Esophagus squamous epithelium (tissue), 5 donors: ENCODE measurements at regions not wholly inside any gene's neighbourhood (a gene's known extent, or its start where the extent isn't known, plus 50 kb on each side); places are given as distances from the start of the nearest gene placed in this dataset.

ENCODE experiments used
- DNase-seq: peaks from one replicate; lab custom pipeline; 2025; lab: John Stamatoyannopoulos, UW
- H3K27ac ChIP-seq, 4 donors: fragments of 200-600 bp; sonication (generic); one replicate each; pipeline ENCODE4 v1.5.1; 2016 to 2019; ENCODE audit warnings: mild to moderate bottlenecking in 1 of 4
- H3K27me3 ChIP-seq, 4 donors: fragments of 200-600 bp; sonication (generic); 1 replicate in 3 of 4; 2 replicates in 1 of 4; pipeline versions ENCODE4 v1.5.1 to v1.6.0; 2017 to 2021; ENCODE audit warnings: antibody characterized with exemption in 1 of 4
- H3K36me3 ChIP-seq, 3 donors: fragments of 200-600 bp; sonication (generic); one replicate each; pipeline ENCODE4 v1.5.1; 2016 to 2019
- H3K4me1 ChIP-seq, 3 donors: fragments of 200-600 bp; sonication (generic); one replicate each; pipeline ENCODE4 v1.5.1; 2017 to 2019
- H3K4me3 ChIP-seq, 4 donors: fragments of 200-600 bp; sonication (generic); 1 replicate in 3 of 4; 2 replicates in 1 of 4; pipeline ENCODE4 v1.5.1; 2016 to 2019; ENCODE audit warnings: mild to moderate bottlenecking in 2 of 4, moderate library complexity in 1 of 4
- H3K9me3 ChIP-seq, 3 donors: fragments of 200-600 bp; sonication (generic); one replicate each; pipeline ENCODE4 v1.5.1; 2016 to 2019
- CTCF ChIP-seq, 6 experiments: fragments of 450-650 bp in 4 of 6; fragments of 200-600 bp in 2 of 6; sonication (generic) in 2 of 6; IDR thresholded peaks; one replicate each; pipeline ENCODE4 v1.5.1; 2016 to 2019; ENCODE audit warnings: antibody characterized with exemption in 6 of 6, mild to moderate bottlenecking in 4 of 6, moderate library complexity in 4 of 6
- POLR2A ChIP-seq, 4 donors: fragments of 450-650 bp; IDR thresholded peaks; one replicate each; pipeline ENCODE4 v1.6.1; 2017; ENCODE audit warnings: antibody characterized with exemption in 4 of 4, mild to moderate bottlenecking in 4 of 4, moderate library complexity in 3 of 4
- WGBS, 2 donors: methylation state at CpG; one replicate each; pipeline ENCODE4 v1.1.5; 2018; 5-methylcytosine and 5-hydroxymethylcytosine counted together
- intact Hi-C: fragments of 100-400 bp; cut with DNase I; formaldehyde crosslinking; loops from one replicate; pipeline ENCODE4 v1.15.0; 2022
- donor health status: DM: yes; HTN: yes; CAD: no.

DNA sequence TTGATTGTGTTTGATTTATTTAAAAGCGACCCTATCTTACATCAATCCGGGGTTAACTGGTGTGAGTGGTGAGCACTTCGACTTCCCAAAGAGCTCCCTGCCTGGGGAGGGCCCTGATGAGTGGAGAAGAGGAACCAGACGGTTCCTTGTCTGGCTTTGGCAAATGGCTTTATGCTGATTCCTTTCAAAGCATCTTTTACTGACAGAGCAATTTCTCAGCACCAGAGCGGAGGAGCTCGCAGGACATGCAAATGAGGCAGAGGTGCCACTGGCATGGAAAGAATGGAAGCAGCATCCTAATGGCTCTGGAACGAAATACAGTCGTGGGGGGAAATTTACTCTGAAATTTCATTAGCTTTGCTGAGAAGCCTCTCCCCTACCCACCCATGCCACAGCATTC is 410.9 kb upstream of the B3GAT1 start:
- DNase-seq: no peak
- Histone ChIP-seq H3K27ac (no peak overlapping the region), H3K27me3 (peaks cover 0 to 18% (median 0%) of the 10 kb centered on the region in 4 donors), H3K4me3 (no peak overlapping the region), H3K9me3 (no peaks in the 10 kb centered on the region), H3K4me1 (no peaks in the 10 kb centered on the region), H3K36me3 (no peaks in the 10 kb centered on the region)
- 51 to 75% methylated on average over 3 to 8 of the region's 8 CpGs for WGBS, 2 donors
- intact Hi-C loops: no loop called here
- no peak for TF ChIP-seq CTCF (IDR thresholded peaks at IDR 0.05)
- no peak for TF ChIP-seq POLR2A (IDR thresholded peaks at IDR 0.05)

- Histone ChIP-seq H3K27me3 (peaks cover 0 to 23% (median 0%) of the 10 kb centered on the region in 4 donors), H3K4me1 (no peaks in the 10 kb centered on the region), H3K27ac (no peak overlapping the region), H3K4me3 (no peak overlapping the region), H3K36me3 (no peaks in the 10 kb centered on the region), H3K9me3 (no peaks in the 10 kb centered on the region)
- no peak for DNase-seq
- intact Hi-C loops: no loop called here
- TF ChIP-seq CTCF (IDR thresholded peaks at IDR 0.05) (no peak), POLR2A (IDR thresholded peaks at IDR 0.05) (no peak)
- WGBS, 2 donors: 49 to 53% methylated on average over 4 of the region's 4 CpGs
Observed at GRCh38 chr11:134821422-134821821, 409.4 kb upstream of the B3GAT1 start.

DNA sequence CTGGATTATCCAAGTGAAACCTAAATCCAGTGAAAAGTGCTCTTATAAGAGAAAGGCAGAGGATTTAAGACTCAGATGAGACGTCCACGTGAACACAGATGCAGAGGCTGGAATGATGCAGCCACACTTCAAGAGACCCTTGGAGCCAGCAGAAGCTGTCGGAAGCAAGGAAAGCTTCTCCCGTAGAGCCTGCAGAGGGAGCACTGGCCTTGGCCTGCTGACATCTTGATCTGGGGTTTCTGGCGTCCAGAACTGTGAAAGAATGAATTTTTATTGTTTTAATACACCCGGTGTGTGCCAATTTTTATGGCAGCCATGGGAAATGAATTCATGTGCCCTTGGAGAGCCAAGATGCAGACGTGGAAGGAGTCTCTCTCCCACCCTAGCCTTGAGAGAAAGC is 407.0 kb upstream of the B3GAT1 start:
- no peak for DNase-seq
- no peak for TF ChIP-seq CTCF (IDR thresholded peaks at IDR 0.05)
- TF ChIP-seq POLR2A (IDR thresholded peaks at IDR 0.05): no peak
- H3K4me3 ChIP-seq: no peak overlapping the region
- intact Hi-C loops: no loop called here
- no peaks in the 10 kb centered on the region for H3K4me1 ChIP-seq
- WGBS, 2 donors: 31 to 34% methylated on average over 7 of the region's 7 CpGs
- no peak overlapping the region for H3K27ac ChIP-seq
- H3K9me3 ChIP-seq: no peaks in the 10 kb centered on the region
- peaks cover 0 to 29% (median 0%) of the 10 kb centered on the region in 4 donors for H3K27me3 ChIP-seq
- H3K36me3 ChIP-seq: no peaks in the 10 kb centered on the region

DNA sequence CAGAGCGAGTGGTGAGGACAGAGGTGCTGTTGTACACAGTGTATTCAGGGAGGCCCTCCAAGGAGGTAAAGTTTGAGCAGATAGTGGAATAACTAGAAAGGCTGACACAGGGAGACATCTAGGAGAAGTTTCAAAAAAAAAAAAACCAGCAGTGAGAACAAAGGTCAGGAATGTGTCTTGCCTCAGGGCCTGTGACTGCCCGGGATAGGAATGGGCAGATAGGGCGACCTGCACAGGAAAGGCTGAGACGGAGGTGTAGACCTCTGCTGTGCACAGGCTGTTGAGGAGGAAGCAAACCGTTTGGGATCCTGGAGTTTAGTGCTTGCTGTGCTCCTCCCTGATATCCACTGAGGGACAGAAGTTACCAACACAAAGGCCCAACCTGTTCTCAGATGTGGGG is 406.5 kb upstream of the B3GAT1 start:
- Histone ChIP-seq H3K27me3 (peaks cover 0 to 29% (median 0%) of the 10 kb centered on the region in 4 donors), H3K36me3 (no peaks in the 10 kb centered on the region), H3K27ac (no peak overlapping the region), H3K9me3 (no peaks in the 10 kb centered on the region), H3K4me3 (no peak overlapping the region), H3K4me1 (no peaks in the 10 kb centered on the region)
- no peak for DNase-seq
- no peak for TF ChIP-seq CTCF (IDR thresholded peaks at IDR 0.05)
- no peak for TF ChIP-seq POLR2A (IDR thresholded peaks at IDR 0.05)
- WGBS, 2 donors: 23 to 26% methylated on average over 5 of the region's 5 CpGs
- intact Hi-C loops: no loop called here

DNA sequence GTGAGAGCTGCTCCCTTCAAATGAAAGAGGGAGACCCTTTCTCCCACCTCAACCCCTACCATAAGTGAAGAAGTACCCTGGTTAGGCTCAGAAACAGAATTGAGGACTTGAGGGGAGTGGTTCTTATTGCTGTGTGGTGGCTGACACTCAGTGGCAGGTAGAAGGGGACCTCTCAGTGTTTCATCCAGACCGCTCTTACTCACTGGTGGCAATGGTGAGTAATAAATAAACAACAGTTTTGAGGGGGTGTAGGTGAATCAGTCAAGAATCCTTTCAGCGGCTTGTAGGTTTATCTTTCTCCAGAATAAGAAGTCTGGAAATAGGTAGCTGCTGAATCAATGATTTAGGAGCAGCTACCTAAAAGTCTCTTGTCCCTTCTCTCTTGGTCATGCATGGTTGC is 403.4 kb upstream of the B3GAT1 start:
- 79 to 91% methylated on average over 1 to 2 of the region's 2 CpGs for WGBS, 2 donors
- peaks cover 0 to 33% (median 0%) of the 10 kb centered on the region in 4 donors for H3K27me3 ChIP-seq
- intact Hi-C loops: no loop called here
- no peak for TF ChIP-seq POLR2A (IDR thresholded peaks at IDR 0.05)
- TF ChIP-seq CTCF (IDR thresholded peaks at IDR 0.05): no peak
- no peak for DNase-seq
- H3K9me3 ChIP-seq: no peaks in the 10 kb centered on the region
- H3K27ac ChIP-seq: no peak overlapping the region
- H3K36me3 ChIP-seq: no peaks in the 10 kb centered on the region
- H3K4me1 ChIP-seq: no peaks in the 10 kb centered on the region
- no peak overlapping the region for H3K4me3 ChIP-seq
